Upper lobe of right lung (tissue), 1 donor: ENCODE measurements at regions not wholly inside any gene's neighbourhood (a gene's known extent, or its start where the extent isn't known, plus 50 kb on each side); places are given as distances from the start of the nearest gene placed in this dataset.

Experiments used
- ATAC-seq: fragments of 200-7000 bp; cut with Tn5 transposase; one replicate; pipeline ENCODE4 v1.9.1; 2020; ENCODE audit warnings: mild to moderate bottlenecking, moderate library complexity
- DNase-seq: peaks from one replicate; pipeline ENCODE4 v3.0.0-alpha.2; 2020
- H3K27ac ChIP-seq: fragments of 200-600 bp; one replicate; pipeline ENCODE4 v1.8.0; 2022
- H3K27me3 ChIP-seq: fragments of 200-600 bp; one replicate; pipeline ENCODE4 v1.8.0; 2022; ENCODE audit warnings: mild to moderate bottlenecking
- H3K36me3 ChIP-seq: fragments of 200-600 bp; one replicate; pipeline ENCODE4 v1.8.0; 2022
- H3K4me1 ChIP-seq: fragments of 200-600 bp; one replicate; pipeline ENCODE4 v1.8.0; 2022
- H3K4me3 ChIP-seq: fragments of 200-600 bp; one replicate; pipeline ENCODE4 v1.8.0; 2022; ENCODE audit warnings: mild to moderate bottlenecking
- H3K9me3 ChIP-seq: fragments of 200-600 bp; one replicate; pipeline ENCODE4 v1.8.0; 2022
- intact Hi-C: fragments of 100-400 bp; cut with DNase I; formaldehyde crosslinking; loops from one replicate; pipeline ENCODE4 v1.11.0; 2022
- TF ChIP-seq, protein P1 (sequence below): fragments of 200-600 bp; IDR thresholded peaks from one replicate; pipeline ENCODE4 v1.8.0; 2022; ENCODE audit warnings: antibody characterized with exemption
- donor health status: DM: no; HTN: yes; CAD: no; lungs with severe emphysema.

DNA sequence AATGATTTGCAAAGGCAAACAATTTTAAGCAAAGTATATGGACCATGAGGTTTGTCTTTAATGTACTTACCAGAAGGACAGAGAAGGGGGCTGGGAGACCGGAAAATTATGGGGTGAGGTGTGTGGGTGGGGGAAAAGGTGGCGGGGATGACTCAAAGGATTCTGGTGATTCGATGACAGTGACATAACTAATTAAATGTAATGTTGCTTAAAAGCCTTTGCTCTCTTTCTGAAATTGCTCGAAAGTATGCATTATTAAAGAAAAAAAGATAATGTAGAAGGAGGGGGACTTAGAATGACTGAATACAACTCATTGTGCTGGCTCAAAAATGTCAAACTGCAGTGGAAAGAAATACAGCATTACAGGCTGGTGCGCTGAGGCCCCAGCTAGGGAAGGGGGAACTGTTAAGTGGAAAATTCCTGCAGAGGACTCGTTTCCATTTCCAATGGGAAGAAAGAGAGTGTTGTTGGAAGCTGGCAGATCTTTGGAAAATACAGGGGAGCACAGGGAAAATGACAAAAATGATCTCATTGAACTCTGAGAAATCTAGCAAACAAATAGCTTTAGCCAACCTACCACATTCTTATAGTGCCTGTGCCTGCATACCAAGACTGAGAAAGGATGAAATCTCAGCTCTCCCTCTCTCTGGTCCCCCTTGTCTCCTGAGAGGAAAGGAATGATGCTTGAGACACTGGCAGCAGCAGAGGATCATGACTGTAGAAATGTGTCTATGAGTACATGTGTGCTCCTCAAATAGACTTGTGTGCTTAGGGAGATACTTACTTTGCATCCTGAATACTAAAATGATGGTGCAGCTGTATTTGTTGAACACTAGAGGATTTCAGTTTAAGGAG lies 632.4 kb downstream of the NYAP2 start:
- Histone ChIP-seq H3K36me3 (no peaks in the 10 kb centered on the region), H3K4me1 (peaks cover 9% of the 10 kb centered on the region), H3K27me3 (no peaks in the 10 kb centered on the region), H3K4me3 (peak overlapping the region; percentile 51), H3K9me3 (no peaks in the 10 kb centered on the region), H3K27ac (peak overlapping the region; percentile 61)
- intact Hi-C loops: no loop called here
- TF ChIP-seq, protein P1, sequence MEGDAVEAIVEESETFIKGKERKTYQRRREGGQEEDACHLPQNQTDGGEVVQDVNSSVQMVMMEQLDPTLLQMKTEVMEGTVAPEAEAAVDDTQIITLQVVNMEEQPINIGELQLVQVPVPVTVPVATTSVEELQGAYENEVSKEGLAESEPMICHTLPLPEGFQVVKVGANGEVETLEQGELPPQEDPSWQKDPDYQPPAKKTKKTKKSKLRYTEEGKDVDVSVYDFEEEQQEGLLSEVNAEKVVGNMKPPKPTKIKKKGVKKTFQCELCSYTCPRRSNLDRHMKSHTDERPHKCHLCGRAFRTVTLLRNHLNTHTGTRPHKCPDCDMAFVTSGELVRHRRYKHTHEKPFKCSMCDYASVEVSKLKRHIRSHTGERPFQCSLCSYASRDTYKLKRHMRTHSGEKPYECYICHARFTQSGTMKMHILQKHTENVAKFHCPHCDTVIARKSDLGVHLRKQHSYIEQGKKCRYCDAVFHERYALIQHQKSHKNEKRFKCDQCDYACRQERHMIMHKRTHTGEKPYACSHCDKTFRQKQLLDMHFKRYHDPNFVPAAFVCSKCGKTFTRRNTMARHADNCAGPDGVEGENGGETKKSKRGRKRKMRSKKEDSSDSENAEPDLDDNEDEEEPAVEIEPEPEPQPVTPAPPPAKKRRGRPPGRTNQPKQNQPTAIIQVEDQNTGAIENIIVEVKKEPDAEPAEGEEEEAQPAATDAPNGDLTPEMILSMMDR: no peak
- ATAC-seq: no peak
- DNase-seq: no peak

DNA sequence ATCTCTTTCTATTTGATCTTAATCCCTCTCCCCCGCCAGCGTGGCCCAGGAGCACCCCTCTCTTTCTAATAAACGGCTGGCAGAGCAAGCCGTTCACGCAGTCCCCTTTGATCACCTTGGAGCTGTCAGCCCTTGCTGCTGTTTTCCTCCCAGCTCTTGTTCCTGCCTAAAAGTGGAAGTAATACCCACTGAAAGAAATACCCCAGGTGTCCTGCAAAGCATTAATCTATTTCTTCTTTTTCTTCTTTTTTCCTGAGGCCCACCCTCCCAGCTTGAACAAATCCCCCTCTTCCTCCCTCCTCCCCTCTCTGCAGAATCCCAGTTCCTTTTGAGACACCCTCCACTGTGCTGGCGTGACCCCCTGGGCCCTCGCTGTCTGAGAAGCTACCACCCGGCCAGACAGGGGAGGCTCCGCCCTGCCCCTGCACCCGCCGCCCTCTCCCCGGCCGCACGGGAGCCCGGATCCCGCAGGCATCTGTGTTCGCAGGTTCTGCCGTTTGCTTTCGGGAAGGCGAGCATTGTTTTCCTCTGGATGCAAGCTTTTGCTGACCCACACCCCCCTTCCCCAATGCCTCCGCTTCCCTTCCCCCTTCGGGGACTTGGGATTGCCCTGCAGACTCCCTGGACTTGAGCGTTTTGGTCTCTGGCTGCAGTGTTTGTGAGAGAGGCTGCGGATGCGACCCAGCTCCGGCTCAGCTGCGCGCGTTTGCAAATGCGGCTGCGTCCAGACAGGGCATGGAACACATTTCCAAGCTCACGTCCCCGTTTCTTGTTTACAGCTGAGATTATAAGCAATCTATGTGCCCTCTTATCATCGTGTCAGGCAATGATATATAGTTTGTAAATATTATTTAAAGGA lies 631.5 kb downstream of the NYAP2 start:
- Histone ChIP-seq H3K4me3 (peak overlapping the region; percentile 51), H3K9me3 (no peaks in the 10 kb centered on the region), H3K4me1 (peaks cover 9% of the 10 kb centered on the region), H3K27ac (peak overlapping the region; percentile 61), H3K36me3 (no peaks in the 10 kb centered on the region), H3K27me3 (no peaks in the 10 kb centered on the region)
- TF ChIP-seq, protein P1: no peak
- intact Hi-C loops: no loop called here
- DNase-seq: peak; percentile 76
- peak; percentile 92 for ATAC-seq

DNA sequence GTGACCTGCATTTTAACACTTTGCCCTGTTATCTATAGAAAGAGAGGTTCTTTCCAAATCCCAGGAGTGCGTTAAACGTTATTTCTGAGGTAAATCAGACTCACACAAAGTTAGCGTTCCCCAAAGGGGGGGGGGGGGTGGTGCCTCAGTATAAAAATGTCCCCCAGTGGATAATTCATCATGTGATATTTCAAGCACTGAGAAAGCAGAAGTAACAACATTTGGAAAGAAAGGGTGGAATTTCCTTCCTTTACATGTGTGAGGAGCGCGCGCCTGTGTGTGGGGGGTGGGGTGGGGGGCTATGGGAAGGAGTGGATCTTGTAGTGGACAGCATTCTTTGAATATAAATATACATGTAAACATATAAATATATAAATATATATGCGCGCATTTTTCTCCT lies 630.9 kb downstream of the NYAP2 start:
- H3K4me1 ChIP-seq: peaks cover 9% of the 10 kb centered on the region
- H3K27ac ChIP-seq: peak overlapping the region; percentile 61
- TF ChIP-seq, protein P1: no peak
- H3K4me3 ChIP-seq: peak overlapping the region; percentile 51
- intact Hi-C loops: no loop called here
- H3K27me3 ChIP-seq: no peaks in the 10 kb centered on the region
- H3K36me3 ChIP-seq: no peaks in the 10 kb centered on the region
- H3K9me3 ChIP-seq: no peaks in the 10 kb centered on the region
- ATAC-seq: peak; percentile 45
- no peak for DNase-seq

DNA sequence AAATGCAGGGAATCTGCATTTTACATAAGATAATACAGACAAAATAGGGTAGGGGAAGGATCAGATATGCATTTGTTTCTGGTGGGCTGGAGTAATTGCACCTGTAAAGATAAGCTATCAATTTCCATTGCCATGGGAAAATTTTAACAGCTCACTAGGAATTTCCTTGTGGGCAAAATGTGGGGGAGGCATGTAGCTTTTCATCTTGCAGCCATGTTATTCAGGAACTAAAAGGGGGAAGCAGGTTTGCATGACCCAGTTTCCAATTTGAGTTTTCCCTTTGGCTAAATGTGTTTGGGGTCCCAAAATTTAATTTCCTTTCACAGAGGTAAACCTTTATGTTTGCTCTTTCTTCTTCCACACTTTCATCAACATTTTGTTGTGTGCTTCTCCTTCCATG lies 624.4 kb downstream of the NYAP2 start:
- Histone ChIP-seq H3K27ac (no peak overlapping the region), H3K27me3 (no peaks in the 10 kb centered on the region), H3K36me3 (no peaks in the 10 kb centered on the region), H3K4me3 (no peak overlapping the region), H3K4me1 (no peaks in the 10 kb centered on the region), H3K9me3 (no peaks in the 10 kb centered on the region)
- intact Hi-C loops: no loop called here
- no peak for ATAC-seq
- no peak for DNase-seq
- TF ChIP-seq, protein P1: no peak

DNA sequence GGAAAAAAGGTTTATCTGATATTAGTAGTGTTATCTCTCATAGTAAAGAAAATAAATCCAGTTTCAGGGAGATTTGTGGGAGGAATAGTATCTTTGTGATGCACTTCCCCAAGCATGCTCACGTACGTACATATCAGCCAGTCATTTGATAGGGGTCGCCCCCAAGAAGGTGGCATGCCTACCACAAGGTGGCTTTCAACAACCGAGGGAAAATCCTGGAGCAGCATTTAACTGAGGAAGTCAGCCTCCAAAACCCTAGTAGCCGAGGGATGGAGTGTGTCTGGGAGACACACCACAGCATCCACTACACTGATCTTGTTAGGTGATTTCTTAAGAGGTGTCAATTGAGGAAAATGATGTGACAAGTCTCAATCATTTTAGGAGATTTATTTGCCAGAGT lies 623.9 kb downstream of the NYAP2 start:
- intact Hi-C loops: no loop called here
- H3K27me3 ChIP-seq: no peaks in the 10 kb centered on the region
- H3K36me3 ChIP-seq: no peaks in the 10 kb centered on the region
- no peaks in the 10 kb centered on the region for H3K9me3 ChIP-seq
- TF ChIP-seq, protein P1: no peak
- H3K4me3 ChIP-seq: no peak overlapping the region
- no peak overlapping the region for H3K27ac ChIP-seq
- no peaks in the 10 kb centered on the region for H3K4me1 ChIP-seq
- DNase-seq (no peak), ATAC-seq (no peak)
